GM13976 (cell line): ENCODE measurements at regions not wholly inside any gene's neighbourhood (a gene's known extent, or its start where the extent isn't known, plus 50 kb on each side); places are given as distances from the start of the nearest gene placed in this dataset.

Experiments used
- DNase-seq: peaks from one replicate; pipeline ENCODE4 v3.0.0; 2012; ENCODE audit warnings: low spot score
- CTCF ChIP-seq: IDR thresholded peaks from 2 replicates; pipeline ENCODE4 v1.5.1; 2012; ENCODE audit warnings: borderline replicate concordance, mild to moderate bottlenecking; ENCODE audit not compliant: insufficient read depth; ENCODE audit errors: extremely low read depth, missing control alignments, control extremely low read depth
- in situ Hi-C: fragments of 300-500 bp; cut with MboI; formaldehyde crosslinking; loops from one replicate; pipeline ENCODE4 v1.12.0; 2022; ENCODE audit warnings: low sequenced_read_pairs, mixed read lengths, inconsistent platforms; ENCODE audit not compliant: unreplicated experiment

DNA sequence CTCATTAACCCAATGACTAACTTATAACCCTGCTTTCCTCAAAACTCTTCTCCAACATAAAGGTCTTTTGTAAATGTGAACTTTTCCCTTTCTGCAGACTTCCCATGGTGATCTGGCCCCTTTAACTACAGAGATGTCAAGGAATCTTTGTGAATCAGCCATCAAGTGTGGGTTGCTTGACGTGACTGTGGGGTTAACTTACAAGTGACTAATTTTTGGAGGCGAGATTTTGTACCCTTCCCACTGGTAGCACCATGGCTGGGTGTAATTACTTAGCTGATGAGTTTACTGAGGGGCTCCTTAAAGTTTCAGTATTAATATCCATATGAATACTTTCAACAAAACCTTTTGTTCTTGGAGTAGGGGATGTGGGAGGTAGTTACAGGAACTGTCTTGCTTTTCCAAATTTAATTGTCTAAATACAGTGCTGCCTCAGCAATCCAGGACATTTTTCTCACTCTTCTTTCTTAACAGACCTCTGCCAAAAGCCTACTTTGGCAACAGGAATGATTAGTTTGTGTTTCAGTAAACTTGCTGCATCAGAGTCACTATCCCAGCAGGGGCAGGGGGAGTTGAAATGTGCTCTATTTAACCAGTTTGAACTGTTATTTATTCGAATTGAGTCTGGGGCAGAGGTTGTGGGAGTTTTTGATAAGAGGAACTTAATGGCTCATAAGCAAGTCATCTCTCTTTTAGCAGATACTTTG, 217.3 kb upstream of the FGGY start:
- in situ Hi-C loops: no loop called here
- TF ChIP-seq CTCF: no peak
- DNase-seq: no peak

DNA sequence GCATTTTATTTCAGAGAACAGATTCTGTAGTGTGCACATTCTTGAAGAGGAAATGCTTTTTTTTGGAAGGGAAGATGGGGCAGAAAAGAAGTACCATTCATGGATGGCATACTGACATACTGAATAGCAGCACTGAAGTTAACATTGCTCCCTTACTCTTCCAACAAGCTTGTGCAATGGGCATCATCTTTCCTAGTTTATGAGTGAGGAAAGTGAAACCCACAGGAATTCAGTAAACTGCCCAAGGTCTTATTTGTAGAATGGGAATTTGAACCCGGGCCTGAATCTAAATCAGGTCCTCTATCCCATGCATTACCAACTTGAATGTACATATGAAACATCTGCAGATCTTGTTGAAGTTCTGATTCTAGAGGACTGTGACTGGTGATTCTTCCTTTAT, 215.7 kb upstream of the FGGY start:
- in situ Hi-C loops: no loop called here
- no peak for DNase-seq
- no peak for TF ChIP-seq CTCF

- DNase-seq: no peak
- in situ Hi-C loops: no loop called here
- no peak for TF ChIP-seq CTCF
These were observed 215.1 kb upstream of the FGGY start for GRCh38 chr1:59081795-59082194.

- in situ Hi-C loops: no loop called here
- TF ChIP-seq CTCF: no peak
- no peak for DNase-seq
These were observed 212.7 kb upstream of the FGGY start for GRCh38 chr1:59083946-59084865.

- TF ChIP-seq CTCF: no peak
- no peak for DNase-seq
- in situ Hi-C loops: no loop called here
These were observed 211.8 kb upstream of the FGGY start for GRCh38 chr1:59085101-59085500.

DNA sequence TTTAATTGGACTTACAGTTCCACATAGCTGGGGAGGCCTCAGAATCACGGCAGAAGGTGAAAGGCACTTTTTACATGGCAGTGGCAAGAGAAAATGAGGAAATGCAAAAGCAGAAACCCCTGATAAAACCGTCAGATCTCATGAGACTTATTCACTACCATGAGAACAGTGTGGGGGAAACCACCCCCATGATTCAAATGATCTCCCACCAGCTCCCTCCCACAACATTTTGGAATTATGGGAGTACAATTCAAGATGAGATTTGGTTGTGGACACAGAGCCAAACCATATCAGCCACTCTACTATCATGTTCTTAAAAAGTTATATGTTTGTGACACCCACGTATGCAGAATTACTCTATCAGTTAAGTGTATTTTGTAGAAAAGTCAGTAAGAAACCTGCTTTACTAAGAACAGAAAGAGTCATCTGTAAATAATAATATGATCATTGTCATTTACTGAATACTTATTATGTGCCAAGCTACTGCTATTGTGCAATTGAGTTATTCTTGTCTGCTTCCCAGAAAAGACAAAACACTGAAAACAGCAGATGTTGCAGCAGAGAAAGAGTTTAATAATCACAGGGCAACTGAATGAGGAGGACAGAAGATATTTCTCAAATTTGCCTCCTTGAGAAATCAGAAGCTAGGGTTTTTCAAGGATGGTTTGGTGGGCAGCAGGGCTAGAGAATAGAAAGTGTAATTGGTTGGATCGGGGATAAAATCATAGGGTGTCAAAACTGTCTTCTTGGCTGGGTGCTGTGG, 207.7 kb upstream of the FGGY start:
- in situ Hi-C loops: no loop called here
- no peak for DNase-seq
- no peak for TF ChIP-seq CTCF
